ENCODE measurements at regions not wholly inside any gene's neighbourhood (a gene's known extent, or its start where the extent isn't known, plus 50 kb on each side); places are given as distances from the start of the nearest gene placed in this dataset.
A peak's percentile ranks its signal among the peaks of the same experiment; 100 is the strongest.

DNA sequence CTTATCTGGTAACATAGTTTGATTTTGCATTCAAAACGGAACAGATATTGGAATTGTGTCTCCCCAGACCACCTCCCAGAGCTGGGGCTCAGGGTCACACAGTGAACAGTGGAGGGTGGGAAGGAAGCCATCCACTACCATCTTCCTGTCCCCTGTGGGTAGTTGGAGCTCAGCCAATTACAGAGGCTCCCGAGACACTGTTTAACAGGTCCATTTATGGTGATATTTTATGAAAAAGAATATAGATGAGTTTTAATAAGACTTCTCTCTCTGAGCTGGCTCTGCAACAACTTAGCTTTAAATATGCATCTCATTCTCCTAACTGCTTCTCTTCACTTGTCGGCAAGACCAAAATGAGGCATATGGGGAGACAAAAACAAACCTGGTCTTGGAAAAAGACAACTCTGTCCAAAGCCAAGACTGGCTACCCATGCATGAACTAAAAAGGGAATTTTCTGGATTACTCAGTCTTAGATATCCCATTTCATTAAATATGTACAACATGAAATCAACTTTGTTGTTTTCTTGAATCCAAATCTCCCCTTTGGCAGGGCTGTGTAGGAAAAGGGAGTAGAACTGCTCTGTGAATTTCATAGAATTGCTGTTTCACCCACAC, 83.8 kb upstream of the HOXC13 start:
- DNase-seq (ENCODE audit: low read depth in 2 of 2), result no peak

DNA sequence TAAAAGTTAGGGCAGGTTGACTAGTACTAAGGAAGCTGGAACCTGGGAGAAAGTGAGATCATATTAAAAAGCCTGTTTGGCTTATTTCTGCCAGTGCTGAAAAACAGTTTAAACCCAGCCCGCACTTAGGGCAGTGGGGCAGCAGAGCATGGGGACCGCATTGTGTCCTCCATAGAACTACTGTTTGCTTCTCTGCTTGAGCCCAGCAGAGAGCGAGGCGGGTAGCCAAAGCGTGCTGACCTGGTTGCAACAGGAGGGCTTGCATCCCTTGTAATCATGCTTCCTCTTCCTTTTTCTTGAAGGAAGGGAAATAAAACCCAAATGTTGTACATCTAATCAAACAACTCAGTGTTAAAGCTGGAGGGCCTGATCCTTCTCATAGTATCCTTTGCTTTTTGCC, 82.5 kb upstream of the HOXC13 start:
- TF ChIP-seq, protein P1, sequence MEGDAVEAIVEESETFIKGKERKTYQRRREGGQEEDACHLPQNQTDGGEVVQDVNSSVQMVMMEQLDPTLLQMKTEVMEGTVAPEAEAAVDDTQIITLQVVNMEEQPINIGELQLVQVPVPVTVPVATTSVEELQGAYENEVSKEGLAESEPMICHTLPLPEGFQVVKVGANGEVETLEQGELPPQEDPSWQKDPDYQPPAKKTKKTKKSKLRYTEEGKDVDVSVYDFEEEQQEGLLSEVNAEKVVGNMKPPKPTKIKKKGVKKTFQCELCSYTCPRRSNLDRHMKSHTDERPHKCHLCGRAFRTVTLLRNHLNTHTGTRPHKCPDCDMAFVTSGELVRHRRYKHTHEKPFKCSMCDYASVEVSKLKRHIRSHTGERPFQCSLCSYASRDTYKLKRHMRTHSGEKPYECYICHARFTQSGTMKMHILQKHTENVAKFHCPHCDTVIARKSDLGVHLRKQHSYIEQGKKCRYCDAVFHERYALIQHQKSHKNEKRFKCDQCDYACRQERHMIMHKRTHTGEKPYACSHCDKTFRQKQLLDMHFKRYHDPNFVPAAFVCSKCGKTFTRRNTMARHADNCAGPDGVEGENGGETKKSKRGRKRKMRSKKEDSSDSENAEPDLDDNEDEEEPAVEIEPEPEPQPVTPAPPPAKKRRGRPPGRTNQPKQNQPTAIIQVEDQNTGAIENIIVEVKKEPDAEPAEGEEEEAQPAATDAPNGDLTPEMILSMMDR (IDR thresholded peaks at IDR 0.05; ENCODE audit: low read depth, low read length), result no peak
- DNase-seq (ENCODE audit: low read depth in 2 of 2), result no peak
- H3K4me3 ChIP-seq (replicated peaks in 1 of 2; ENCODE audit: low read depth in 2 of 2, low read length in 2 of 2), result no peak overlapping the region

More for the DNA sequence above, 83.8 kb upstream of the HOXC13 start:
- TF ChIP-seq, protein P1 (IDR thresholded peaks at IDR 0.05; ENCODE audit: low read depth, low read length), result no peak
- no peak overlapping the region for H3K4me3 ChIP-seq (replicated peaks in 1 of 2; ENCODE audit: low read depth in 2 of 2, low read length in 2 of 2)

DNA sequence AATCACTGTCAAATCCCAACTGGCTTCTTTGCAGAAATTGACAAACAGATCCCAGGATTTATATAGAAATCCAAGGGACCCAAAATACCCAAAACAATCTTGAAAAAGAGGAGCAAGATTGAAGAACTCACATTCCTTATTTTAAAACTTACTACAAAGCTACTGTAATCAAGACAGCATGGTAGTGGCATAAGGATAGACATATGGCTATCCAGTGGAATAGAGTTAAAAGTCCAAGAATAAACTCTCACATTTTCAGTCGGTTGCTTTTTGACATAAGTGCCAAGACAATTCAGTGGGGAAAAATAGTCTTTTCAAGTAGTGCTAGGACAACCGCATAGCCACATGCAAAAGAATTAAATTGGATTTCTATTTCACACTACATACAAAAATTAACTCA, 81.0 kb upstream of the HOXC13 start:
- DNase-seq (ENCODE audit: low read depth in 2 of 2), result no peak
- TF ChIP-seq, protein P1 (IDR thresholded peaks at IDR 0.05; ENCODE audit: low read depth, low read length), result no peak
- H3K4me3 ChIP-seq (replicated peaks in 1 of 2; ENCODE audit: low read depth in 2 of 2, low read length in 2 of 2), result no peak overlapping the region

DNA sequence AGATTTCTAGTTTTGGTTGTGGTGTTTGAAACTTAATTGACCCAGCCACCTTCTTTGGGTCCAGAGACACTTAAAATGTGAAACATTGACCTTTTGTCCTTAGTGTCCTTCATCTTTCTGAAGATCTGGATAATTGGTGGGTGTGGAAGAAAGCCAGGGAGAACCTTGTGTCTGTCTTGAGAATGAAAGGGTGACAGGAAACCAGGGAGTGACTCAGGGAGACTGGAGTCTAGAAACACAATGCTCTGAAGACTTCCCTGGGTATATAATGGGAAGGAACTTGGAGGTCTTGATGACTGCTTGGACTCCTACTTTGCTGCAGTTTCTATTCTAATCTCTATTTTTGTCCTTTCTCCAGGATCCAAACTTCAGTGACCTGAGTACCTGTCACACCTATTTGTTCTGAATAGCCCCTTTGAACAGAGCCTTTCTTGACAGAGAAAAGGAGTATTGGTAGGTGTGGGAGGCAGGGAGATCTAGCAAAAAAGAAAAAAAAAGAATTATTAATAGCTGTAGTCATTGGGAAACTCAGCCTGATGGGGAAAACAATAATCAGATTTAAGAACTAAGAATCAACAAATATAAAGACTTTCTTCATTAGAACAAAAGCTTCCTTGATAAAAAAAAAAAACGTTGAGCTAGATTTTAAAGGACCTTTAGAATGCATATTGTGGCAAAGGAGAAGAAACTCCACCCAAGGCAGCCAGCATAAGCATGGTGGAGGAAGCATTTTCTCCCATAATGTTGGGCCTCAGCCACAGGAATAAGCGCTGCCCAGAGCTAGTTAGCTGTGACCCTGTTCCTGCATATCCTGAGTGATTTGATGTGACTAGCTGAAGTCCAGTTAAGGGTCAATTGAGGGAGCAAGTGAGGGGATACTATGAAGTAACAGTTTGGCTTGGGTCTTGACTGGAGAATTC, 77.9 kb upstream of the HOXC13 start:
- TF ChIP-seq, protein P1 (IDR thresholded peaks at IDR 0.05; ENCODE audit: low read depth, low read length), result no peak
- DNase-seq (ENCODE audit: low read depth in 2 of 2), result peak in 1 of 2 donors; percentile 39
- no peak overlapping the region for H3K4me3 ChIP-seq (replicated peaks in 1 of 2; ENCODE audit: low read depth in 2 of 2, low read length in 2 of 2)

DNA sequence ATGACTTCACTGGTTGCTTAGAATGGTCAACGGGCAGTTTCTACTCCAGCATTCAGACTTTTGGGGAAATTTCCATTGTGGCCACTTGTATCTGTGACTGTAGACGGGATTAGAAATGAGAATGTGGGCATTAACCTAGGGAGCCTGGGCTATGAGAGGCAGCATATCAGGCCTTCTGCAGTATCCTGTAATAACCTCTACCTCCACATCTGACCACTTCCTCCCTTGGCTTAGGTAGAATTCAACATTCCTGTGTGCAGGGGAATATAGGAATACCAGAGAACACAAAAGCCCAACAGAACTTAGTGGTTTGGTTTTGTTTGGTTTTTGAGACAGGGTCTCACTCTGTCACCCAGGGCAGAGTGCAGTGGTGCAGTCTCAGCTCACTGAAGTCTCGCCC, 76.4 kb upstream of the HOXC13 start:
- no peak for DNase-seq (ENCODE audit: low read depth in 2 of 2)
- TF ChIP-seq, protein P1 (IDR thresholded peaks at IDR 0.05; ENCODE audit: low read depth, low read length), result no peak
- H3K4me3 ChIP-seq (replicated peaks in 1 of 2; ENCODE audit: low read depth in 2 of 2, low read length in 2 of 2), result no peak overlapping the region

DNA sequence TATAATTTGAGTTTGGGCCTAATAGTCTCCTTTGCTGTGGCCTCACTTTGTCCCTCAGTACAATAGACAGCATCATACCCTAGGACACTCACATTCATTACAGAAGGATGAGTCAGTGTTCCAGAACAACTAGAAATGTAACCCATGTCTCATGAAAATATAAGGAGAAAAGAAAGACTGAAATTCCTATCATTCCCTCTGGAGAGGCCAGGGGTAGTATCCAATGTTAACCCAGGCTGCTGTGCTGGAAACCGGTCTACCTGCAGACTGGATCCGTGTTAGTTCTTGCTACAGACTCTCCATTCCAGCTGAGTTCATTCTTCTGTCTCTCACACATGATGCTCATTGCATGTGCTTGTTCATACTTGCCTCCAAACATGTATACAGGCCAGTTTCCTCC, 75.8 kb upstream of the HOXC13 start:
- no peak overlapping the region for H3K4me3 ChIP-seq (replicated peaks in 1 of 2; ENCODE audit: low read depth in 2 of 2, low read length in 2 of 2)
- TF ChIP-seq, protein P1 (IDR thresholded peaks at IDR 0.05; ENCODE audit: low read depth, low read length), result no peak
- DNase-seq (ENCODE audit: low read depth in 2 of 2), result peak in 1 of 2 donors; percentile 58

Data from cardiac fibroblast (primary cell).